ENCODE measurements at regions not wholly inside any gene's neighbourhood (a gene's known extent, or its start where the extent isn't known, plus 50 kb on each side); places are given as distances from the start of the nearest gene placed in this dataset.

GRCh38 chr10:109281347-109281746, 642.0 kb downstream of the XPNPEP1 start:
- H3K36me3 ChIP-seq (ENCODE audit: insufficient read depth, low read length) = no peaks in the 10 kb centered on the region
- ChIA-PET CTCF (ENCODE audit: partially characterized antibody) (no interaction called here), POLR2A (ENCODE audit: partially characterized antibody) (no interaction called here)
- Mint-ChIP-seq H3K27ac (no peak overlapping the region), H3K27me3 (no peaks in the 10 kb centered on the region), H3K4me1 (no peaks in the 10 kb centered on the region), H3K9me3 (peaks cover 0 to 18% (median 0%) of the 10 kb centered on the region in 8 donors), H3K4me3 (no peak overlapping the region), H3K36me3 (no peaks in the 10 kb centered on the region)
- H3K27me3 ChIP-seq (ENCODE audit: insufficient read depth, low read length) = no peaks in the 10 kb centered on the region
- no peaks in the 10 kb centered on the region for H3K9me3 ChIP-seq (ENCODE audit: control insufficient read depth in 1 of 2, low read length in 2 of 2)
- no peaks in the 10 kb centered on the region for H3K4me1 ChIP-seq (ENCODE audit: insufficient read depth, low read length)
- no peak overlapping the region for H3K27ac ChIP-seq (ENCODE audit: low read depth, low read length)
- no peak for DNase-seq
- no peak overlapping the region for H3K4me3 ChIP-seq (ENCODE audit: low read length in 2 of 2)
- intact Hi-C loops (cut with micrococcal nuclease) = no loop called here

GRCh38 chr10:109280837-109281236, 642.5 kb downstream of the XPNPEP1 start:
- POLR2A ChIA-PET (ENCODE audit: partially characterized antibody) = no interaction called here
- intact Hi-C loops (cut with micrococcal nuclease) = no loop called here

GRCh38 chr10:109277456-109277855, 645.9 kb downstream of the XPNPEP1 start:
- Histone ChIP-seq H3K36me3 (ENCODE audit: insufficient read depth, low read length) (no peaks in the 10 kb centered on the region), H3K4me3 (ENCODE audit: low read length in 2 of 2) (no peak overlapping the region), H3K27ac (ENCODE audit: low read depth, low read length) (no peak overlapping the region), H3K9me3 (ENCODE audit: control insufficient read depth in 1 of 2, low read length in 2 of 2) (no peaks in the 10 kb centered on the region), H3K27me3 (ENCODE audit: insufficient read depth, low read length) (no peaks in the 10 kb centered on the region), H3K4me1 (ENCODE audit: insufficient read depth, low read length) (no peaks in the 10 kb centered on the region)
- ChIA-PET POLR2A (ENCODE audit: partially characterized antibody) (no interaction called here), CTCF (ENCODE audit: partially characterized antibody) (no interaction called here)
- Mint-ChIP-seq H3K27ac (no peak overlapping the region), H3K9me3 (peaks cover 0 to 7% (median 0%) of the 10 kb centered on the region in 8 donors), H3K36me3 (no peaks in the 10 kb centered on the region), H3K4me3 (no peak overlapping the region), H3K4me1 (no peaks in the 10 kb centered on the region), H3K27me3 (no peaks in the 10 kb centered on the region)
- DNase-seq = no peak
- intact Hi-C loops (cut with micrococcal nuclease) = no loop called here

More at GRCh38 chr10:109280837-109281236, 642.5 kb downstream of the XPNPEP1 start:
- CTCF ChIA-PET (ENCODE audit: partially characterized antibody) = no interaction called here
- H3K4me3 Mint-ChIP-seq = no peak overlapping the region
- no peak for DNase-seq
- Histone ChIP-seq H3K9me3 (ENCODE audit: control insufficient read depth in 1 of 2, low read length in 2 of 2) (no peaks in the 10 kb centered on the region), H3K27me3 (ENCODE audit: insufficient read depth, low read length) (no peaks in the 10 kb centered on the region), H3K36me3 (ENCODE audit: insufficient read depth, low read length) (no peaks in the 10 kb centered on the region), H3K27ac (ENCODE audit: low read depth, low read length) (no peak overlapping the region), H3K4me1 (ENCODE audit: insufficient read depth, low read length) (no peaks in the 10 kb centered on the region), H3K4me3 (ENCODE audit: low read length in 2 of 2) (no peak overlapping the region)
- H3K4me1 Mint-ChIP-seq = no peaks in the 10 kb centered on the region
- H3K27ac Mint-ChIP-seq = no peak overlapping the region
- peaks cover 0 to 18% (median 0%) of the 10 kb centered on the region in 8 donors for H3K9me3 Mint-ChIP-seq
- H3K27me3 Mint-ChIP-seq = no peaks in the 10 kb centered on the region
- no peaks in the 10 kb centered on the region for H3K36me3 Mint-ChIP-seq

GRCh38 chr10:109275960-109276359, 647.4 kb downstream of the XPNPEP1 start:
- ChIA-PET CTCF (ENCODE audit: partially characterized antibody) (no interaction called here), POLR2A (ENCODE audit: partially characterized antibody) (no interaction called here)

GRCh38 chr10:109274681-109275080, 648.6 kb downstream of the XPNPEP1 start:
- Histone ChIP-seq H3K4me3 (ENCODE audit: low read length in 2 of 2) (no peak overlapping the region), H3K4me1 (ENCODE audit: insufficient read depth, low read length) (no peaks in the 10 kb centered on the region), H3K27ac (ENCODE audit: low read depth, low read length) (no peak overlapping the region), H3K36me3 (ENCODE audit: insufficient read depth, low read length) (no peaks in the 10 kb centered on the region), H3K9me3 (ENCODE audit: control insufficient read depth in 1 of 2, low read length in 2 of 2) (no peaks in the 10 kb centered on the region), H3K27me3 (ENCODE audit: insufficient read depth, low read length) (no peaks in the 10 kb centered on the region)
- Mint-ChIP-seq H3K27ac (no peak overlapping the region), H3K27me3 (no peaks in the 10 kb centered on the region), H3K36me3 (no peaks in the 10 kb centered on the region), H3K9me3 (peaks cover 0 to 7% (median under 1%) of the 10 kb centered on the region in 8 donors), H3K4me3 (no peak overlapping the region), H3K4me1 (no peaks in the 10 kb centered on the region)
- POLR2A ChIA-PET (ENCODE audit: partially characterized antibody) = no interaction called here
- DNase-seq = no peak
- CTCF ChIA-PET (ENCODE audit: partially characterized antibody) = no interaction called here
- intact Hi-C loops (cut with micrococcal nuclease) = no loop called here

More at GRCh38 chr10:109275960-109276359, 647.4 kb downstream of the XPNPEP1 start:
- no peaks in the 10 kb centered on the region for H3K27me3 Mint-ChIP-seq
- no peak overlapping the region for H3K27ac Mint-ChIP-seq
- Histone ChIP-seq H3K4me1 (ENCODE audit: insufficient read depth, low read length) (no peaks in the 10 kb centered on the region), H3K36me3 (ENCODE audit: insufficient read depth, low read length) (no peaks in the 10 kb centered on the region), H3K9me3 (ENCODE audit: control insufficient read depth in 1 of 2, low read length in 2 of 2) (no peaks in the 10 kb centered on the region), H3K4me3 (ENCODE audit: low read length in 2 of 2) (no peak overlapping the region), H3K27ac (ENCODE audit: low read depth, low read length) (no peak overlapping the region), H3K27me3 (ENCODE audit: insufficient read depth, low read length) (no peaks in the 10 kb centered on the region)
- no peak for DNase-seq
- intact Hi-C loops (cut with micrococcal nuclease) = no loop called here
- H3K4me1 Mint-ChIP-seq = no peaks in the 10 kb centered on the region
- H3K9me3 Mint-ChIP-seq = peaks cover 0 to 7% (median 0%) of the 10 kb centered on the region in 8 donors
- H3K4me3 Mint-ChIP-seq = no peak overlapping the region
- no peaks in the 10 kb centered on the region for H3K36me3 Mint-ChIP-seq

GRCh38 chr10:109270173-109270572, 653.1 kb downstream of the XPNPEP1 start:
- intact Hi-C loops (cut with micrococcal nuclease) = no loop called here
- H3K27ac ChIP-seq (ENCODE audit: low read depth, low read length) = no peak overlapping the region
- H3K36me3 ChIP-seq (ENCODE audit: insufficient read depth, low read length) = no peaks in the 10 kb centered on the region
- Mint-ChIP-seq H3K4me3 (no peak overlapping the region), H3K9me3 (peaks cover 0 to 9% (median 3%) of the 10 kb centered on the region in 8 donors), H3K4me1 (no peaks in the 10 kb centered on the region), H3K27me3 (no peaks in the 10 kb centered on the region), H3K36me3 (no peaks in the 10 kb centered on the region), H3K27ac (no peak overlapping the region)
- H3K9me3 ChIP-seq (ENCODE audit: control insufficient read depth in 1 of 2, low read length in 2 of 2) = no peaks in the 10 kb centered on the region
- H3K27me3 ChIP-seq (ENCODE audit: insufficient read depth, low read length) = no peaks in the 10 kb centered on the region
- ChIA-PET CTCF (ENCODE audit: partially characterized antibody) (no interaction called here), POLR2A (ENCODE audit: partially characterized antibody) (no interaction called here)
- no peak overlapping the region for H3K4me3 ChIP-seq (ENCODE audit: low read length in 2 of 2)
- DNase-seq = no peak
- H3K4me1 ChIP-seq (ENCODE audit: insufficient read depth, low read length) = no peaks in the 10 kb centered on the region

GRCh38 chr10:109264004-109264403, 659.3 kb downstream of the XPNPEP1 start:
- POLR2A ChIA-PET (ENCODE audit: partially characterized antibody) = no interaction called here
- no peak for DNase-seq

GRCh38 chr10:109261231-109261630, 662.1 kb downstream of the XPNPEP1 start:
- DNase-seq = no peak
- H3K4me3 Mint-ChIP-seq = no peak overlapping the region
- H3K27ac ChIP-seq (ENCODE audit: low read depth, low read length) = no peak overlapping the region
- no peak overlapping the region for H3K27ac Mint-ChIP-seq
- H3K36me3 Mint-ChIP-seq = no peaks in the 10 kb centered on the region
- ChIA-PET POLR2A (ENCODE audit: partially characterized antibody) (no interaction called here), CTCF (ENCODE audit: partially characterized antibody) (no interaction called here)
- no peak overlapping the region for H3K4me3 ChIP-seq (ENCODE audit: low read length in 2 of 2)
- no peaks in the 10 kb centered on the region for H3K27me3 ChIP-seq (ENCODE audit: insufficient read depth, low read length)
- H3K27me3 Mint-ChIP-seq = no peaks in the 10 kb centered on the region
- H3K9me3 ChIP-seq (ENCODE audit: control insufficient read depth in 1 of 2, low read length in 2 of 2) = peaks cover 0 to 4% of the 10 kb centered on the region in 2 donors
- intact Hi-C loops (cut with micrococcal nuclease) = no loop called here
- no peaks in the 10 kb centered on the region for H3K4me1 Mint-ChIP-seq
- H3K9me3 Mint-ChIP-seq = peaks cover 2 to 21% (median 7%) of the 10 kb centered on the region in 8 donors
- no peaks in the 10 kb centered on the region for H3K36me3 ChIP-seq (ENCODE audit: insufficient read depth, low read length)
- H3K4me1 ChIP-seq (ENCODE audit: insufficient read depth, low read length) = no peaks in the 10 kb centered on the region

More at GRCh38 chr10:109264004-109264403, 659.3 kb downstream of the XPNPEP1 start:
- CTCF ChIA-PET (ENCODE audit: partially characterized antibody) = no interaction called here
- Histone ChIP-seq H3K27me3 (ENCODE audit: insufficient read depth, low read length) (no peaks in the 10 kb centered on the region), H3K27ac (ENCODE audit: low read depth, low read length) (no peak overlapping the region), H3K4me1 (ENCODE audit: insufficient read depth, low read length) (no peaks in the 10 kb centered on the region), H3K9me3 (ENCODE audit: control insufficient read depth in 1 of 2, low read length in 2 of 2) (no peaks in the 10 kb centered on the region), H3K36me3 (ENCODE audit: insufficient read depth, low read length) (no peaks in the 10 kb centered on the region), H3K4me3 (ENCODE audit: low read length in 2 of 2) (no peak overlapping the region)
- H3K4me3 Mint-ChIP-seq = no peak overlapping the region
- no peaks in the 10 kb centered on the region for H3K27me3 Mint-ChIP-seq
- H3K9me3 Mint-ChIP-seq = peaks cover 5 to 21% (median 9%) of the 10 kb centered on the region in 8 donors
- H3K4me1 Mint-ChIP-seq = no peaks in the 10 kb centered on the region
- H3K27ac Mint-ChIP-seq = no peak overlapping the region
- no peaks in the 10 kb centered on the region for H3K36me3 Mint-ChIP-seq
- intact Hi-C loops (cut with micrococcal nuclease) = no loop called here
